ENCODE measurements at regions not wholly inside any gene's neighbourhood (a gene's known extent, or its start where the extent isn't known, plus 50 kb on each side); places are given as distances from the start of the nearest gene placed in this dataset.

- H3K4me1 Mint-ChIP-seq = no peaks in the 10 kb centered on the region
- H3K36me3 Mint-ChIP-seq = no peaks in the 10 kb centered on the region
- CTCF ChIA-PET = interaction anchor here in 1 of 2 donors (0.5 kb wide), 1 partner anchor 201 kb away, joined by 5 read pairs; no protein-coding TSS in a partner anchor
Measured at GRCh38 chr6:6995328-6995727, 112.4 kb upstream of the RREB1 start.

GRCh38 chr6:6996124-6996523, 111.6 kb upstream of the RREB1 start:
- no peak overlapping the region for H3K4me3 Mint-ChIP-seq
- no CpG with 5 or more reads among the region's 2 CpGs for WGBS (ENCODE audit: insufficient coverage)
- no peak overlapping the region for H3K27ac ChIP-seq (ENCODE audit: low read length)
- H3K27me3 Mint-ChIP-seq = peaks cover 0 to 6% of the 10 kb centered on the region in 2 donors
- no peaks in the 10 kb centered on the region for H3K4me1 ChIP-seq (ENCODE audit: control insufficient read depth in 1 of 2, extremely low read depth in 1 of 2, insufficient read depth in 2 of 2, low read length in 2 of 2)
- no peaks in the 10 kb centered on the region for H3K9me3 ChIP-seq
- ATAC-seq (replicated peaks in 1 of 4) (no peak), DNase-seq (no peak)
- no peak overlapping the region for H3K27ac Mint-ChIP-seq
- peaks cover 0 to 4% (median 0%) of the 10 kb centered on the region in 3 donors for H3K9me3 Mint-ChIP-seq
- no peak overlapping the region for H3K4me3 ChIP-seq (ENCODE audit: control insufficient read depth in 1 of 2, extremely low read depth in 1 of 2, low read length in 1 of 2)
- POLR2A ChIA-PET = no interaction called here
- no peaks in the 10 kb centered on the region for H3K36me3 ChIP-seq (ENCODE audit: control insufficient read depth in 2 of 2, extremely low read depth in 1 of 2, insufficient read depth in 1 of 2, low read length in 1 of 2)
- H3K27me3 ChIP-seq (replicated peaks in 1 of 2; ENCODE audit: control insufficient read depth in 2 of 2, extremely low read depth in 1 of 2, insufficient read depth in 2 of 2, low read length in 1 of 2) = peaks cover 0 to 8% of the 10 kb centered on the region in 2 experiments
- CTCF ChIA-PET = no interaction called here
- H3K4me1 Mint-ChIP-seq = no peaks in the 10 kb centered on the region
- no peaks in the 10 kb centered on the region for H3K36me3 Mint-ChIP-seq

More at GRCh38 chr6:6995328-6995727, 112.4 kb upstream of the RREB1 start:
- WGBS (ENCODE audit: insufficient coverage) = no CpG with 5 or more reads among the region's 1 CpG
- ATAC-seq (replicated peaks in 1 of 4) (no peak), DNase-seq (no peak)
- H3K4me3 ChIP-seq (ENCODE audit: control insufficient read depth in 1 of 2, extremely low read depth in 1 of 2, low read length in 1 of 2) = no peak overlapping the region
- peaks cover 0 to 8% of the 10 kb centered on the region in 2 experiments for H3K27me3 ChIP-seq (replicated peaks in 1 of 2; ENCODE audit: control insufficient read depth in 2 of 2, extremely low read depth in 1 of 2, insufficient read depth in 2 of 2, low read length in 1 of 2)
- Mint-ChIP-seq H3K4me3 (no peak overlapping the region), H3K27me3 (peaks cover 0 to 6% of the 10 kb centered on the region in 2 donors), H3K27ac (no peak overlapping the region), H3K9me3 (no peaks in the 10 kb centered on the region)
- no peaks in the 10 kb centered on the region for H3K36me3 ChIP-seq (ENCODE audit: control insufficient read depth in 2 of 2, extremely low read depth in 1 of 2, insufficient read depth in 1 of 2, low read length in 1 of 2)
- POLR2A ChIA-PET = no interaction called here
- H3K9me3 ChIP-seq = no peaks in the 10 kb centered on the region
- no peak overlapping the region for H3K27ac ChIP-seq (ENCODE audit: low read length)
- no peaks in the 10 kb centered on the region for H3K4me1 ChIP-seq (ENCODE audit: control insufficient read depth in 1 of 2, extremely low read depth in 1 of 2, insufficient read depth in 2 of 2, low read length in 2 of 2)

GRCh38 chr6:6997263-6998193, 110.2 kb upstream of the RREB1 start:
- Histone ChIP-seq H3K9me3 (no peaks in the 10 kb centered on the region), H3K4me1 (ENCODE audit: control insufficient read depth in 1 of 2, extremely low read depth in 1 of 2, insufficient read depth in 2 of 2, low read length in 2 of 2) (no peaks in the 10 kb centered on the region), H3K4me3 (ENCODE audit: control insufficient read depth in 1 of 2, extremely low read depth in 1 of 2, low read length in 1 of 2) (no peak overlapping the region), H3K36me3 (ENCODE audit: control insufficient read depth in 2 of 2, extremely low read depth in 1 of 2, insufficient read depth in 1 of 2, low read length in 1 of 2) (no peaks in the 10 kb centered on the region), H3K27ac (ENCODE audit: low read length) (no peak overlapping the region), H3K27me3 (replicated peaks in 1 of 2; ENCODE audit: control insufficient read depth in 2 of 2, extremely low read depth in 1 of 2, insufficient read depth in 2 of 2, low read length in 1 of 2) (peaks cover 0 to 6% of the 10 kb centered on the region in 2 experiments)
- POLR2A ChIA-PET = no interaction called here
- ATAC-seq (replicated peaks in 1 of 4) (no peak), DNase-seq (no peak)
- Mint-ChIP-seq H3K4me1 (no peaks in the 10 kb centered on the region), H3K4me3 (no peak overlapping the region), H3K27me3 (peaks cover 0 to 6% of the 10 kb centered on the region in 2 donors), H3K27ac (no peak overlapping the region), H3K36me3 (no peaks in the 10 kb centered on the region), H3K9me3 (peaks cover 0 to 4% (median 0%) of the 10 kb centered on the region in 3 donors)
- 95% methylated on average over 7 of the region's 11 CpGs for WGBS (ENCODE audit: insufficient coverage)
- CTCF ChIA-PET = no interaction called here

- peaks cover 0 to 6% of the 10 kb centered on the region in 2 donors for H3K27me3 Mint-ChIP-seq
- 87% methylated on average over 3 of the region's 6 CpGs for WGBS (ENCODE audit: insufficient coverage)
- no peak for DNase-seq
- peaks cover 0 to 4% (median 0%) of the 10 kb centered on the region in 3 donors for H3K9me3 Mint-ChIP-seq
- no peak for ATAC-seq (replicated peaks in 1 of 4)
- H3K9me3 ChIP-seq = no peaks in the 10 kb centered on the region
- H3K27ac Mint-ChIP-seq = no peak overlapping the region
- no peak overlapping the region for H3K4me3 ChIP-seq (ENCODE audit: control insufficient read depth in 1 of 2, extremely low read depth in 1 of 2, low read length in 1 of 2)
- H3K36me3 ChIP-seq (ENCODE audit: control insufficient read depth in 2 of 2, extremely low read depth in 1 of 2, insufficient read depth in 1 of 2, low read length in 1 of 2) = no peaks in the 10 kb centered on the region
- no peak overlapping the region for H3K27ac ChIP-seq (ENCODE audit: low read length)
- H3K36me3 Mint-ChIP-seq = no peaks in the 10 kb centered on the region
- H3K4me3 Mint-ChIP-seq = no peak overlapping the region
- no peaks in the 10 kb centered on the region for H3K4me1 Mint-ChIP-seq
- CTCF ChIA-PET = no interaction called here
- POLR2A ChIA-PET = no interaction called here
- H3K4me1 ChIP-seq (ENCODE audit: control insufficient read depth in 1 of 2, extremely low read depth in 1 of 2, insufficient read depth in 2 of 2, low read length in 2 of 2) = no peaks in the 10 kb centered on the region
- H3K27me3 ChIP-seq (replicated peaks in 1 of 2; ENCODE audit: control insufficient read depth in 2 of 2, extremely low read depth in 1 of 2, insufficient read depth in 2 of 2, low read length in 1 of 2) = peaks cover 0 to 6% of the 10 kb centered on the region in 2 experiments
Measured at GRCh38 chr6:6998194-6998569, 109.6 kb upstream of the RREB1 start.

GRCh38 chr6:7000825-7001777, 106.7 kb upstream of the RREB1 start:
- ATAC-seq (replicated peaks in 1 of 4) = no peak

GRCh38 chr6:7003041-7003440, 104.7 kb upstream of the RREB1 start:
- no peak overlapping the region for H3K4me3 Mint-ChIP-seq
- H3K27me3 Mint-ChIP-seq = peaks cover 0 to 7% of the 10 kb centered on the region in 2 donors
- no peaks in the 10 kb centered on the region for H3K36me3 ChIP-seq (ENCODE audit: control insufficient read depth in 2 of 2, extremely low read depth in 1 of 2, insufficient read depth in 1 of 2, low read length in 1 of 2)
- no peaks in the 10 kb centered on the region for H3K4me1 ChIP-seq (ENCODE audit: control insufficient read depth in 1 of 2, extremely low read depth in 1 of 2, insufficient read depth in 2 of 2, low read length in 2 of 2)
- peaks cover 0 to 4% (median 0%) of the 10 kb centered on the region in 3 donors for H3K9me3 Mint-ChIP-seq
- 80% methylated on average over 5 of the region's 9 CpGs for WGBS (ENCODE audit: insufficient coverage)
- peaks cover 0 to 18% of the 10 kb centered on the region in 2 experiments for H3K27me3 ChIP-seq (replicated peaks in 1 of 2; ENCODE audit: control insufficient read depth in 2 of 2, extremely low read depth in 1 of 2, insufficient read depth in 2 of 2, low read length in 1 of 2)
- DNase-seq (no peak), ATAC-seq (replicated peaks in 1 of 4) (no peak)
- H3K36me3 Mint-ChIP-seq = no peaks in the 10 kb centered on the region
- no peaks in the 10 kb centered on the region for H3K4me1 Mint-ChIP-seq
- H3K27ac Mint-ChIP-seq = no peak overlapping the region
- H3K27ac ChIP-seq (ENCODE audit: low read length) = no peak overlapping the region
- ChIA-PET POLR2A (no interaction called here), CTCF (no interaction called here)
- H3K4me3 ChIP-seq (ENCODE audit: control insufficient read depth in 1 of 2, extremely low read depth in 1 of 2, low read length in 1 of 2) = no peak overlapping the region
- H3K9me3 ChIP-seq = no peaks in the 10 kb centered on the region

More at GRCh38 chr6:7000825-7001777, 106.7 kb upstream of the RREB1 start:
- ChIA-PET CTCF (interaction anchor here in 1 of 2 donors (0.6 kb wide), 1 partner anchor 278 kb away, joined by 6 read pairs; no protein-coding TSS in a partner anchor), POLR2A (no interaction called here)
- Histone ChIP-seq H3K9me3 (no peaks in the 10 kb centered on the region), H3K27ac (ENCODE audit: low read length) (no peak overlapping the region), H3K27me3 (replicated peaks in 1 of 2; ENCODE audit: control insufficient read depth in 2 of 2, extremely low read depth in 1 of 2, insufficient read depth in 2 of 2, low read length in 1 of 2) (peaks cover 0 to 13% of the 10 kb centered on the region in 2 experiments), H3K4me1 (ENCODE audit: control insufficient read depth in 1 of 2, extremely low read depth in 1 of 2, insufficient read depth in 2 of 2, low read length in 2 of 2) (no peaks in the 10 kb centered on the region), H3K4me3 (ENCODE audit: control insufficient read depth in 1 of 2, extremely low read depth in 1 of 2, low read length in 1 of 2) (no peak overlapping the region), H3K36me3 (ENCODE audit: control insufficient read depth in 2 of 2, extremely low read depth in 1 of 2, insufficient read depth in 1 of 2, low read length in 1 of 2) (no peaks in the 10 kb centered on the region)
- Mint-ChIP-seq H3K36me3 (no peaks in the 10 kb centered on the region), H3K9me3 (peaks cover 0 to 4% (median 0%) of the 10 kb centered on the region in 3 donors), H3K4me3 (no peak overlapping the region), H3K4me1 (no peaks in the 10 kb centered on the region), H3K27me3 (peaks cover 0 to 7% of the 10 kb centered on the region in 2 donors), H3K27ac (no peak overlapping the region)
- no CpG with 5 or more reads among the region's 3 CpGs for WGBS (ENCODE audit: insufficient coverage)
- no peak for DNase-seq
